ENCODE measurements at regions not wholly inside any gene's neighbourhood (a gene's known extent, or its start where the extent isn't known, plus 50 kb on each side); places are given as distances from the start of the nearest gene placed in this dataset.

DNA sequence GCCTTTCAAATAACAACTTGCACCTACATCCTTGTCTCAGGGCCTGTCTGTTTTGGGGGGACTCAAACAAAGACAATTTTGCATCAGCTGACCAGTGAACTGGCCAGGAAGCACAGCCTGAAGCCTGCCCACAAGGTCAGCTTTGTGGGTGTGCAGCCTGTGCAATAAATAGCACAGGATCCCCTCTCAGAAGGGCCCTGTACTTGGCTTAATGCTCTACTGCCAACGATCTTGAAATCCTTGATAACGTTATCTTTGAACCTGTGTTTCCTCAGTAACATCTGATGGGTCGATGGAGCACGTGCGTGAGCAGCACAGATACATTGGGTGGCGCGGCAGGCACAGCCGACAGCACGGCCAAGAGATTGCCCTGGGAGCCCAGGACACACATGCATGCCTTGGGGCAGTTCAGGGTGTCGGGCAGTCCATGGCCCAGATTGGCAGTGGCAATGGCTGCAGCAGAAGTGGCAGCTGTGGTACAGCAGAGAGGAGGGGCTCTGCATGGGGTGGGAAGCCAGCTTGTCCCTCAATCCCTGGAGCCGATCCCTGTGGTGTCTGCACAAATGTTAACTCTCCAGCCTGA is 58.8 kb upstream of the ATP6AP2 start:
- Histone ChIP-seq H3K4me3 (ENCODE audit: low read depth, low read length) (no peak overlapping the region), H3K36me3 (ENCODE audit: control insufficient read depth, insufficient read depth, low read length) (no peaks in the 10 kb centered on the region), H3K27me3 (ENCODE audit: control insufficient read depth, insufficient read depth, low read length) (no peaks in the 10 kb centered on the region)
- DNase-seq (ENCODE audit: low read depth): no peak
- TF ChIP-seq, protein P1, sequence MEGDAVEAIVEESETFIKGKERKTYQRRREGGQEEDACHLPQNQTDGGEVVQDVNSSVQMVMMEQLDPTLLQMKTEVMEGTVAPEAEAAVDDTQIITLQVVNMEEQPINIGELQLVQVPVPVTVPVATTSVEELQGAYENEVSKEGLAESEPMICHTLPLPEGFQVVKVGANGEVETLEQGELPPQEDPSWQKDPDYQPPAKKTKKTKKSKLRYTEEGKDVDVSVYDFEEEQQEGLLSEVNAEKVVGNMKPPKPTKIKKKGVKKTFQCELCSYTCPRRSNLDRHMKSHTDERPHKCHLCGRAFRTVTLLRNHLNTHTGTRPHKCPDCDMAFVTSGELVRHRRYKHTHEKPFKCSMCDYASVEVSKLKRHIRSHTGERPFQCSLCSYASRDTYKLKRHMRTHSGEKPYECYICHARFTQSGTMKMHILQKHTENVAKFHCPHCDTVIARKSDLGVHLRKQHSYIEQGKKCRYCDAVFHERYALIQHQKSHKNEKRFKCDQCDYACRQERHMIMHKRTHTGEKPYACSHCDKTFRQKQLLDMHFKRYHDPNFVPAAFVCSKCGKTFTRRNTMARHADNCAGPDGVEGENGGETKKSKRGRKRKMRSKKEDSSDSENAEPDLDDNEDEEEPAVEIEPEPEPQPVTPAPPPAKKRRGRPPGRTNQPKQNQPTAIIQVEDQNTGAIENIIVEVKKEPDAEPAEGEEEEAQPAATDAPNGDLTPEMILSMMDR (IDR thresholded peaks at IDR 0.05; ENCODE audit: insufficient read depth, low read length, poor library complexity, severe bottlenecking): no peak

DNA sequence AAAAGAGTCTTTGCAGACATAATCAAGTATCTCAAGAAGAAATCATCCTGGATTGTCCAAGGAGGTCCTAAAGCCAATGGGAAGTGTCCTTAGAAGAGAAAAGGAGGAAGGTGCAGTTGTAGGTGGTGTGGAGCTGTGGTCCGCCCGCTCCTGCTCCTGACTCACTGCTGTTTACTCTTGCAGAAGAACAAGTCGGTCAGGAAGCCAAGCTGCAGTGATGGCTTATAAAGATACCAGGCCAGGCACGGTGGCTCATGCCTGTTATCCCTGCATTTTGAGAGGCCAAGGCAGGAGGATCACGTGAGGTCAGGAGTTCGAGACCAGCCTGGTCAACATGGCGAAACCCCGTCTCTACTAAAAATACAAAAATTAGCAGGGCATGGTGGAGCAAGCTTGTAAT is 66.4 kb upstream of the ATP6AP2 start:
- TF ChIP-seq, protein P1 (IDR thresholded peaks at IDR 0.05; ENCODE audit: insufficient read depth, low read length, poor library complexity, severe bottlenecking): no peak
- DNase-seq (ENCODE audit: low read depth): no peak

DNA sequence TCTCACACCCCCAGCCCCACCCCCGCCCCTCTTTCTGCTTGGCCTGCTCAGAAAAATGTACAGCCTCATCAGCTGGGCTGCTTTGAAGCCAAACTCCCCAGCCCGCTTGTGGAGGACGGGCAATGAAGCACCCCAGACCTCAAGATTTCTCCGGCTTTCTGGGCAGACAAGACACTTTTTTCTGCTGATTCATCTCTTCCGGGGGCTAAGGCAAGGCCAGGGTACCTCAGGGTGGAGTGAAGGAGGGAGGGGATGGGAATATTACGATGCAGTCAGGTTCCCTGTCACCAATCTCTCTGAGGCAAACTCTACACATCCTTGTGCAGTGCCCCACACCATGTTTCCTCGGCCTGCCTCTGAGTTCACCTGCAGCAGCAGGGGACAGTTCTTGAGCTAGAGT is 66.9 kb upstream of the ATP6AP2 start:
- no peaks in the 10 kb centered on the region for H3K36me3 ChIP-seq (ENCODE audit: control insufficient read depth, insufficient read depth, low read length)
- no peak for DNase-seq (ENCODE audit: low read depth)
- TF ChIP-seq, protein P1 (IDR thresholded peaks at IDR 0.05; ENCODE audit: insufficient read depth, low read length, poor library complexity, severe bottlenecking): no peak
- H3K27me3 ChIP-seq (ENCODE audit: control insufficient read depth, insufficient read depth, low read length): no peaks in the 10 kb centered on the region
- H3K4me3 ChIP-seq (ENCODE audit: low read depth, low read length): no peak overlapping the region

More for the DNA sequence above, 66.4 kb upstream of the ATP6AP2 start:
- Histone ChIP-seq H3K4me3 (ENCODE audit: low read depth, low read length) (no peak overlapping the region), H3K27me3 (ENCODE audit: control insufficient read depth, insufficient read depth, low read length) (no peaks in the 10 kb centered on the region), H3K36me3 (ENCODE audit: control insufficient read depth, insufficient read depth, low read length) (no peaks in the 10 kb centered on the region)

DNA sequence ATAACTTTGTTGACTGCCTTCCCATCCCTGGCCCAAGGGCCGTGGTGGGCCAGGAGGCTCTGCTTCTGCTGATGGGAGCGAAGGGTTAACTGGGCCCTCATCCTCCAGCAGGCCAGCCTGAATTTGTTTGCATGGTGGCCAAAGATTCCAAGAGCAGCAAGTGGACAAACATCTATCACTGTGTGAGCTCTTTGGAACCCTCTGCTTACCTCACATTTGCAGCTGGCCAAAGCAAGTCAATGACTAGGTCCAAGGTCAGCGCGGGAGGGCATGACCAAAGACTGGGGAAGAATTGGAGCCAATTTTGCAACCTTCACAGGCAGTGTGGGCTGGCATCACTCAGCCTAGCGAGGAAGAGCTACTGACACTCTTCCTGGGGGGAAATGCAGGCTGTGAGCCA is 67.8 kb upstream of the ATP6AP2 start:
- DNase-seq (ENCODE audit: low read depth): no peak
- Histone ChIP-seq H3K36me3 (ENCODE audit: control insufficient read depth, insufficient read depth, low read length) (no peaks in the 10 kb centered on the region), H3K4me3 (ENCODE audit: low read depth, low read length) (no peak overlapping the region), H3K27me3 (ENCODE audit: control insufficient read depth, insufficient read depth, low read length) (no peaks in the 10 kb centered on the region)
- TF ChIP-seq, protein P1 (IDR thresholded peaks at IDR 0.05; ENCODE audit: insufficient read depth, low read length, poor library complexity, severe bottlenecking): no peak

DNA sequence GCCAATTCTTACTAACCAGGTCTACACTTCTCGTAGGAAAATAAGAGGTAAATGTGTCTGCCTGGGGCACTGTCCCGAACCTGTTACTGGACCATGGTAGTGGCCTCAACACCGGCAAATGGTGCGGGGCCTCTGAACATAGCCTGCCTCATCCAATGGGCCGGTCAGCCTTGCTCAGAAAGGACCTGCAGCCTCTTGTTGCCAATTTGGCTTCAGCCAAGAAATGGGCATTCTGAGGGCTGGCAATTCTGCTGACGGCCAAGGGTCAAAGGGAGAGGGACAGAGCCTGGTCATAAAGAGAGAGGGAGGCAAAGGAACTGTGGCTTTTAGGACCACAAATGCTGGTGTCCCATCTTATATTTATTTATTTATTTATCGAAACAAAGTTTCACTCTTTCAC is 69.5 kb upstream of the ATP6AP2 start:
- no peak overlapping the region for H3K4me3 ChIP-seq (ENCODE audit: low read depth, low read length)
- H3K36me3 ChIP-seq (ENCODE audit: control insufficient read depth, insufficient read depth, low read length): no peaks in the 10 kb centered on the region
- no peak for DNase-seq (ENCODE audit: low read depth)
- TF ChIP-seq, protein P1 (IDR thresholded peaks at IDR 0.05; ENCODE audit: insufficient read depth, low read length, poor library complexity, severe bottlenecking): no peak
- no peaks in the 10 kb centered on the region for H3K27me3 ChIP-seq (ENCODE audit: control insufficient read depth, insufficient read depth, low read length)

DNA sequence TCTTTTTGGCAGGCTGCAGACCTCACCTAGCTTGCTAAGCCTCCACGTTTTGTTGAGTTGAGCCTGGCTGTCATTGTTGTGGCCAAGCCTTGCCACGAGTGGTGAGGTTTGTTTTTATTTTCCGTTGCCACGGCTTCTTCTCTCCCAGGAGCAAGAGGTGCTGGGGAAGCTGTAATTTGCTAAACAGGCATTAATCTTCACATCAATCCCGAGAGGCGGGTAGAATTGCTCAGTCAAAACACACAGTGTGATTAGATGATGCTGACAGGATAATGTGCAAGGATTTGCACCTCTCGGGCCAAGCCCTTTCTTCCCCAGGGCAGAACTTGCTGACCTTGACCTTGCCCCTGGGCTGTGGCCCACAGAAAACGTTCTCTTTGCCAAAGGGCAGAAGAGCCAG is 72.2 kb upstream of the ATP6AP2 start:
- Histone ChIP-seq H3K36me3 (ENCODE audit: control insufficient read depth, insufficient read depth, low read length) (no peaks in the 10 kb centered on the region), H3K27me3 (ENCODE audit: control insufficient read depth, insufficient read depth, low read length) (no peaks in the 10 kb centered on the region), H3K4me3 (ENCODE audit: low read depth, low read length) (no peak overlapping the region)
- TF ChIP-seq, protein P1 (IDR thresholded peaks at IDR 0.05; ENCODE audit: insufficient read depth, low read length, poor library complexity, severe bottlenecking): no peak
- no peak for DNase-seq (ENCODE audit: low read depth)
